CD14-positive monocyte (primary cell): ENCODE measurements at regions not wholly inside any gene's neighbourhood (a gene's known extent, or its start where the extent isn't known, plus 50 kb on each side); places are given as distances from the start of the nearest gene placed in this dataset.

Experiments used
- DNase-seq, 3 donors: peaks; one replicate each; pipeline ENCODE4 v3.0.0-alpha.2; 2011 to 2022
- H2AFZ ChIP-seq: 2 replicates; pipeline ENCODE4 v1.6.0; 2012; ENCODE audit warnings: mild to moderate bottlenecking, low read depth, low read length, inconsistent platforms; ENCODE audit not compliant: insufficient read depth, poor library complexity, severe bottlenecking
- H3K27ac ChIP-seq, 2 donors: 1 replicate in 1 of 2; 2 replicates in 1 of 2; pipeline ENCODE4 v1.5.1; 2012 to 2013; ENCODE audit warnings: low read length in 2 of 2, control low read depth in 1 of 2, inconsistent platforms in 1 of 2, low read depth in 1 of 2, mild to moderate bottlenecking in 1 of 2
- H3K27me3 ChIP-seq, 2 donors: one replicate each; pipeline versions ENCODE4 v1.6.0 to v1.6.1; 2011 to 2013; ENCODE audit warnings: low read length in 2 of 2; ENCODE audit not compliant: control insufficient read depth in 2 of 2, insufficient read depth in 2 of 2
- H3K36me3 ChIP-seq, 2 donors: replicated peaks in 1 of 2; 1 replicate in 1 of 2; 2 replicates in 1 of 2; pipeline versions ENCODE4 v1.5.1 to v1.6.1; 2012 to 2013; ENCODE audit warnings: low read length in 2 of 2, control low read depth in 1 of 2, inconsistent platforms in 1 of 2, mild to moderate bottlenecking in 1 of 2; ENCODE audit not compliant: insufficient read depth in 2 of 2, control insufficient read depth in 1 of 2
- H3K4me1 ChIP-seq, 2 donors: 1 replicate in 1 of 2; 2 replicates in 1 of 2; pipeline versions ENCODE4 v1.5.1 to v1.6.1; 2012 to 2013; ENCODE audit warnings: low read length in 2 of 2, control low read depth in 1 of 2, inconsistent platforms in 1 of 2, mild to moderate bottlenecking in 1 of 2, moderate library complexity in 1 of 2; ENCODE audit not compliant: insufficient read depth in 2 of 2, control insufficient read depth in 1 of 2
- H3K4me2 ChIP-seq: replicated peaks from 2 replicates; pipeline ENCODE3; 2012; ENCODE audit warnings: low read length, moderate library complexity, mild to moderate bottlenecking; ENCODE audit not compliant: poor library complexity, severe bottlenecking; ENCODE audit errors: extremely low read depth
- H3K4me3 ChIP-seq, 3 experiments: fragments of 200-600 bp in 1 of 3; sonication (generic) in 1 of 3; replicated peaks in 1 of 3; 1 replicate in 2 of 3; 2 replicates in 1 of 3; pipeline ENCODE4 v1.5.1; 2011 to 2013; ENCODE audit warnings: low read length in 3 of 3, mild to moderate bottlenecking in 3 of 3, control low read depth in 2 of 3, low read depth in 2 of 3, inconsistent platforms in 1 of 3, moderate library complexity in 1 of 3
- H3K79me2 ChIP-seq: 2 replicates; pipeline ENCODE4 v1.6.0; 2012; ENCODE audit warnings: mild to moderate bottlenecking, control low read depth, inconsistent platforms, low read length, moderate library complexity; ENCODE audit not compliant: insufficient read depth
- H3K9ac ChIP-seq: 2 replicates; pipeline ENCODE4 v1.6.0; 2017; ENCODE audit warnings: low read length, mild to moderate bottlenecking; ENCODE audit not compliant: insufficient read depth, poor library complexity, severe bottlenecking
- H3K9me3 ChIP-seq, 2 donors: replicated peaks in 1 of 2; 1 replicate in 1 of 2; 2 replicates in 1 of 2; pipeline versions ENCODE4 v1.5.1 to v1.6.1; 2012 to 2013; ENCODE audit warnings: low read length in 2 of 2, control low read depth in 1 of 2; ENCODE audit not compliant: control insufficient read depth in 1 of 2, insufficient read depth in 1 of 2
- H4K20me1 ChIP-seq: 2 replicates; pipeline ENCODE4 v1.6.0; 2012; ENCODE audit warnings: mild to moderate bottlenecking, low read length, control low read depth, moderate library complexity; ENCODE audit not compliant: insufficient read depth
- H3K27ac Mint-ChIP-seq, 7 donors: one replicate each; pipeline ENCODE4 v1.8.0; 2020; ENCODE audit warnings: mild to moderate bottlenecking in 7 of 7, mixed read lengths in 7 of 7, moderate library complexity in 6 of 7, inconsistent platforms in 2 of 7
- H3K27me3 Mint-ChIP-seq, 3 donors: one replicate each; pipeline ENCODE4 v1.8.0; 2021 to 2022; ENCODE audit warnings: low read depth in 3 of 3, mild to moderate bottlenecking in 3 of 3, mixed read lengths in 3 of 3, moderate library complexity in 3 of 3, inconsistent platforms in 1 of 3
- H3K36me3 Mint-ChIP-seq, 2 donors: one replicate each; pipeline ENCODE4 v1.8.0; 2020; ENCODE audit warnings: mixed read lengths in 2 of 2, inconsistent platforms in 1 of 2, mild to moderate bottlenecking in 1 of 2
- H3K4me1 Mint-ChIP-seq: one replicate; pipeline ENCODE4 v1.8.0; 2020; ENCODE audit warnings: mild to moderate bottlenecking, mixed read lengths
- H3K4me3 Mint-ChIP-seq, 2 donors: one replicate each; pipeline ENCODE4 v1.8.0; 2020; ENCODE audit warnings: mild to moderate bottlenecking in 2 of 2, mixed read lengths in 2 of 2, moderate library complexity in 1 of 2
- H3K9me3 Mint-ChIP-seq, 7 donors: one replicate each; pipeline ENCODE4 v1.8.0; 2020 to 2022; ENCODE audit warnings: mixed read lengths in 7 of 7, mild to moderate bottlenecking in 6 of 7, moderate library complexity in 6 of 7, inconsistent platforms in 2 of 7
- WGBS: methylation state at CpG from one replicate; pipeline ENCODE4 v1.1.5; 2013; ENCODE audit warnings: missing lambda C conversion rate; ENCODE audit not compliant: insufficient coverage; 5-methylcytosine and 5-hydroxymethylcytosine counted together
- intact Hi-C, 2 donors: fragments of 100-400 bp; cut with micrococcal nuclease; formaldehyde crosslinking; loops; one replicate each; pipeline versions ENCODE4 v1.15.0 to v1.15.1; 2023
- TF ChIP-seq, protein P1 (sequence below): fragments of 200-600 bp; IDR thresholded peaks from one replicate; pipeline ENCODE4 v1.8.0; 2022; ENCODE audit warnings: antibody characterized with exemption, mild to moderate bottlenecking

- H3K4me1 ChIP-seq, result no peaks in the 10 kb centered on the region
- Mint-ChIP-seq H3K4me1 (no peaks in the 10 kb centered on the region), H3K36me3 (no peaks in the 10 kb centered on the region), H3K9me3 (peaks cover 0 to 7% (median 3%) of the 10 kb centered on the region in 7 donors), H3K27me3 (no peaks in the 10 kb centered on the region), H3K27ac (no peak overlapping the region), H3K4me3 (no peak overlapping the region)
- DNase-seq, result no peak
- H3K27ac ChIP-seq, result no peak overlapping the region
- H3K36me3 ChIP-seq, result no peaks in the 10 kb centered on the region
- H3K9ac ChIP-seq, result no peak overlapping the region
- intact Hi-C loops, result no loop called here
- WGBS, result no CpG with 5 or more reads among the region's 5 CpGs
- H3K27me3 ChIP-seq, result no peaks in the 10 kb centered on the region
- no peak overlapping the region for H3K4me2 ChIP-seq
- no peaks in the 10 kb centered on the region for H4K20me1 ChIP-seq
- no peak overlapping the region for H3K4me3 ChIP-seq
- no peaks in the 10 kb centered on the region for H3K79me2 ChIP-seq
- peaks cover 0 to 8% of the 10 kb centered on the region in 2 donors for H3K9me3 ChIP-seq
- H2AFZ ChIP-seq, result no peak overlapping the region
- TF ChIP-seq, protein P1, sequence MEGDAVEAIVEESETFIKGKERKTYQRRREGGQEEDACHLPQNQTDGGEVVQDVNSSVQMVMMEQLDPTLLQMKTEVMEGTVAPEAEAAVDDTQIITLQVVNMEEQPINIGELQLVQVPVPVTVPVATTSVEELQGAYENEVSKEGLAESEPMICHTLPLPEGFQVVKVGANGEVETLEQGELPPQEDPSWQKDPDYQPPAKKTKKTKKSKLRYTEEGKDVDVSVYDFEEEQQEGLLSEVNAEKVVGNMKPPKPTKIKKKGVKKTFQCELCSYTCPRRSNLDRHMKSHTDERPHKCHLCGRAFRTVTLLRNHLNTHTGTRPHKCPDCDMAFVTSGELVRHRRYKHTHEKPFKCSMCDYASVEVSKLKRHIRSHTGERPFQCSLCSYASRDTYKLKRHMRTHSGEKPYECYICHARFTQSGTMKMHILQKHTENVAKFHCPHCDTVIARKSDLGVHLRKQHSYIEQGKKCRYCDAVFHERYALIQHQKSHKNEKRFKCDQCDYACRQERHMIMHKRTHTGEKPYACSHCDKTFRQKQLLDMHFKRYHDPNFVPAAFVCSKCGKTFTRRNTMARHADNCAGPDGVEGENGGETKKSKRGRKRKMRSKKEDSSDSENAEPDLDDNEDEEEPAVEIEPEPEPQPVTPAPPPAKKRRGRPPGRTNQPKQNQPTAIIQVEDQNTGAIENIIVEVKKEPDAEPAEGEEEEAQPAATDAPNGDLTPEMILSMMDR, result no peak
Measured at GRCh38 chr2:150767991-150768746, 280.7 kb upstream of the RND3 start.

DNA sequence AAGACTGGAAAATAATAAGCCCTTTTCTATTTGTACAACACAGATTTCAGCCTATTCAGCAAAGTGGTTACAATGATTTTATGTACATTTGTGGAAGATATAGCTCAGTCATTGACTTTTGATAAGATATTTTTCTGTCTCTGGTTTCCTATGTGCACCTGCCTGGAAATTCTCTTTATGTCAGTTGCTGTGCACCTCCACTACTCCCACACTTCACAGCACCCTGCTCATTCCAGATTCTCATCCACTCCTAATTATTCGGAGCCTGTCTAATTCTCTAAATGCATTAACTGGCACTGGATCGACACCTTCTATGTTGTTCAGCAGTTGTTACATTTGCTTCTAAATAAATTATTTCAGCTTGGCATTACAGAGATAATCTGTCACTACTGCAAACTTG is 275.1 kb upstream of the RND3 start:
- TF ChIP-seq, protein P1, result no peak
- DNase-seq, result no peak
- Histone ChIP-seq H3K9ac (no peak overlapping the region), H3K4me3 (no peak overlapping the region), H3K4me2 (no peak overlapping the region), H3K27me3 (no peaks in the 10 kb centered on the region), H4K20me1 (no peaks in the 10 kb centered on the region), H2AFZ (no peak overlapping the region), H3K79me2 (no peaks in the 10 kb centered on the region), H3K27ac (no peak overlapping the region), H3K4me1 (no peaks in the 10 kb centered on the region), H3K9me3 (peaks cover 0 to 8% of the 10 kb centered on the region in 2 donors), H3K36me3 (no peaks in the 10 kb centered on the region)
- Mint-ChIP-seq H3K27ac (no peak overlapping the region), H3K36me3 (no peaks in the 10 kb centered on the region), H3K4me3 (no peak overlapping the region), H3K27me3 (no peaks in the 10 kb centered on the region), H3K4me1 (no peaks in the 10 kb centered on the region), H3K9me3 (peaks cover 0 to 7% (median 4%) of the 10 kb centered on the region in 7 donors)
- WGBS, result no CpG with 5 or more reads among the region's 2 CpGs
- intact Hi-C loops, result no loop called here
